Lower leg skin (tissue), 3 donors: ENCODE measurements at regions not wholly inside any gene's neighbourhood (a gene's known extent, or its start where the extent isn't known, plus 50 kb on each side); places are given as distances from the start of the nearest gene placed in this dataset.

ENCODE experiments used
- POLR2A ChIP-seq, 2 donors: fragments of 450-650 bp; IDR thresholded peaks; one replicate each; pipeline ENCODE4 v1.6.1; 2016 to 2017; ENCODE audit warnings: antibody characterized with exemption in 2 of 2, mild to moderate bottlenecking in 1 of 2, moderate library complexity in 1 of 2
- TF ChIP-seq, protein P1 (sequence below), 3 donors: fragments of 450-650 bp; IDR thresholded peaks; one replicate each; pipeline ENCODE4 v1.5.1; 2016; ENCODE audit warnings: antibody characterized with exemption in 3 of 3, mild to moderate bottlenecking in 3 of 3, moderate library complexity in 2 of 3

DNA sequence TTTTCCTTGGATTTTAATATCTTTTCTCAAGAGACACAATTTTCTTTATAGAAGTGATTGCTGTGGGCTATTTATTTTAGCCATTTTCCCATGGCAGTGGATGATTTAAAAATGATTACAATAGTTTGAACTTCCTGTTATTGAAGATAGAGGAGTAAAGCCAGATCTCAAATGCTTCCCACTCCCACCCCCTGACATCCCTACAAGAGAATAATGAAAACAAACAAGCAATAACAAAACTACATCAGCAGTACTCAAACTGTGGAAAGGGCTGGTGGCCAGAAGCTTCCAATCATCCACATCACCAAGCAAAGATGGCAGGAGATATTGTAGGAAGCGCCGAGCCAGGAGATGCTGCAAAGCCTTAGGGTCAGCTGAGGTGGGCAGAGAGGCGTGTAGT is 831.1 kb upstream of the NR2F2 start:
- no peak for TF ChIP-seq POLR2A (IDR thresholded peaks at IDR 0.05)
- TF ChIP-seq, protein P1, sequence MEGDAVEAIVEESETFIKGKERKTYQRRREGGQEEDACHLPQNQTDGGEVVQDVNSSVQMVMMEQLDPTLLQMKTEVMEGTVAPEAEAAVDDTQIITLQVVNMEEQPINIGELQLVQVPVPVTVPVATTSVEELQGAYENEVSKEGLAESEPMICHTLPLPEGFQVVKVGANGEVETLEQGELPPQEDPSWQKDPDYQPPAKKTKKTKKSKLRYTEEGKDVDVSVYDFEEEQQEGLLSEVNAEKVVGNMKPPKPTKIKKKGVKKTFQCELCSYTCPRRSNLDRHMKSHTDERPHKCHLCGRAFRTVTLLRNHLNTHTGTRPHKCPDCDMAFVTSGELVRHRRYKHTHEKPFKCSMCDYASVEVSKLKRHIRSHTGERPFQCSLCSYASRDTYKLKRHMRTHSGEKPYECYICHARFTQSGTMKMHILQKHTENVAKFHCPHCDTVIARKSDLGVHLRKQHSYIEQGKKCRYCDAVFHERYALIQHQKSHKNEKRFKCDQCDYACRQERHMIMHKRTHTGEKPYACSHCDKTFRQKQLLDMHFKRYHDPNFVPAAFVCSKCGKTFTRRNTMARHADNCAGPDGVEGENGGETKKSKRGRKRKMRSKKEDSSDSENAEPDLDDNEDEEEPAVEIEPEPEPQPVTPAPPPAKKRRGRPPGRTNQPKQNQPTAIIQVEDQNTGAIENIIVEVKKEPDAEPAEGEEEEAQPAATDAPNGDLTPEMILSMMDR (IDR thresholded peaks at IDR 0.05), result no peak
